Kidney epithelial cell (primary cell): ENCODE measurements at regions not wholly inside any gene's neighbourhood (a gene's known extent, or its start where the extent isn't known, plus 50 kb on each side); places are given as distances from the start of the nearest gene placed in this dataset.

ENCODE experiments used
- DNase-seq: peaks from one replicate; pipeline ENCODE4 v3.0.0-alpha.2; 2010; ENCODE audit warnings: low read depth
- H3K27me3 ChIP-seq: 2 replicates; pipeline ENCODE4 v1.6.0; 2011; ENCODE audit warnings: low read length; ENCODE audit not compliant: control insufficient read depth, insufficient read depth
- H3K36me3 ChIP-seq: 2 replicates; pipeline ENCODE4 v1.5.1; 2011; ENCODE audit warnings: low read length; ENCODE audit not compliant: control insufficient read depth, insufficient read depth
- H3K4me3 ChIP-seq: 2 replicates; pipeline ENCODE4 v1.5.1; 2011; ENCODE audit warnings: low read depth, mild to moderate bottlenecking, control low read depth, low read length
- TF ChIP-seq, protein P1 (sequence below): IDR thresholded peaks from 2 replicates; pipeline ENCODE4 v1.5.1; 2011; ENCODE audit warnings: mild to moderate bottlenecking, moderate library complexity, low read length, control low read depth, inconsistent platforms; ENCODE audit not compliant: insufficient read depth, poor library complexity, severe bottlenecking

DNA sequence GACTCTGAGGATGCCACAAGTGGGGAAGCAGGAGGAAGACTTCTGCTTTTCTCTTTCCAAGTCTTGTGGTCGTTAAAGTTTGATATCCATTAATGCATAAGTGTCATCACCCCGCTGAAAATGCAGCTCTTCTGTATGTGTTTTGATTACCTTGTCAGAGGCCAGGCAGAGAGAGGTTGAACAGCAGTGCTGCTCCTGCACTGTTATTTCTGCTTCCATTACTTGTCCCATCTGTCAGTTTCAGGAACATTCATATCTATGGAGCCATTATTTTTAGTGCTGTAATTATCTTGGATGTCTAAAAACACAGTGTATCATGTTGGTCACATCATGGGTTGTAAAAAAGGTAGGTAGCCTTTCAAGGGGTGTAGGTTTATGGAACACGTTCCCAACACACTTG, 62.0 kb upstream of the ESX1 start:
- Histone ChIP-seq H3K36me3 (no peaks in the 10 kb centered on the region), H3K27me3 (no peaks in the 10 kb centered on the region), H3K4me3 (no peak overlapping the region)
- no peak for DNase-seq
- TF ChIP-seq, protein P1, sequence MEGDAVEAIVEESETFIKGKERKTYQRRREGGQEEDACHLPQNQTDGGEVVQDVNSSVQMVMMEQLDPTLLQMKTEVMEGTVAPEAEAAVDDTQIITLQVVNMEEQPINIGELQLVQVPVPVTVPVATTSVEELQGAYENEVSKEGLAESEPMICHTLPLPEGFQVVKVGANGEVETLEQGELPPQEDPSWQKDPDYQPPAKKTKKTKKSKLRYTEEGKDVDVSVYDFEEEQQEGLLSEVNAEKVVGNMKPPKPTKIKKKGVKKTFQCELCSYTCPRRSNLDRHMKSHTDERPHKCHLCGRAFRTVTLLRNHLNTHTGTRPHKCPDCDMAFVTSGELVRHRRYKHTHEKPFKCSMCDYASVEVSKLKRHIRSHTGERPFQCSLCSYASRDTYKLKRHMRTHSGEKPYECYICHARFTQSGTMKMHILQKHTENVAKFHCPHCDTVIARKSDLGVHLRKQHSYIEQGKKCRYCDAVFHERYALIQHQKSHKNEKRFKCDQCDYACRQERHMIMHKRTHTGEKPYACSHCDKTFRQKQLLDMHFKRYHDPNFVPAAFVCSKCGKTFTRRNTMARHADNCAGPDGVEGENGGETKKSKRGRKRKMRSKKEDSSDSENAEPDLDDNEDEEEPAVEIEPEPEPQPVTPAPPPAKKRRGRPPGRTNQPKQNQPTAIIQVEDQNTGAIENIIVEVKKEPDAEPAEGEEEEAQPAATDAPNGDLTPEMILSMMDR: no peak

DNA sequence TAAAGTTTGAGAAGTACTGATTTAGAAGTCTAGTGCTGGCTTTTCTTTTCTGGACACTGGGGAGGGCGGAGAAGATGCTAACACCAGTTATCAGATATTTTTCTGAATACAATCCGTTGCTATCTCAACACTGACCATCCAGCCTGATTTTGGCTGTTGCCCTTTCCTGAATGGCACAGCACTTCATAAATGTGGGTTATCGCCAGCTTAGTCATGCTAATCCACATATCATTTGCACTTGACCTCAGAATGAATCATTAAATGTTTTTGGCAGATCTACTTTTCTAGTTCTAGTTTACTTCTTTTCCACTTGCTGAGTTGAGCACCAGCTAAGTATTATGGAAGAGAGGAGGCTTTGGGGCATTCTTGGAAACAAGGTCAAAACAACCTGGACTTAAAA, 60.8 kb upstream of the ESX1 start:
- no peak overlapping the region for H3K4me3 ChIP-seq
- DNase-seq: no peak
- H3K27me3 ChIP-seq: no peaks in the 10 kb centered on the region
- TF ChIP-seq, protein P1: no peak
- H3K36me3 ChIP-seq: no peaks in the 10 kb centered on the region

DNA sequence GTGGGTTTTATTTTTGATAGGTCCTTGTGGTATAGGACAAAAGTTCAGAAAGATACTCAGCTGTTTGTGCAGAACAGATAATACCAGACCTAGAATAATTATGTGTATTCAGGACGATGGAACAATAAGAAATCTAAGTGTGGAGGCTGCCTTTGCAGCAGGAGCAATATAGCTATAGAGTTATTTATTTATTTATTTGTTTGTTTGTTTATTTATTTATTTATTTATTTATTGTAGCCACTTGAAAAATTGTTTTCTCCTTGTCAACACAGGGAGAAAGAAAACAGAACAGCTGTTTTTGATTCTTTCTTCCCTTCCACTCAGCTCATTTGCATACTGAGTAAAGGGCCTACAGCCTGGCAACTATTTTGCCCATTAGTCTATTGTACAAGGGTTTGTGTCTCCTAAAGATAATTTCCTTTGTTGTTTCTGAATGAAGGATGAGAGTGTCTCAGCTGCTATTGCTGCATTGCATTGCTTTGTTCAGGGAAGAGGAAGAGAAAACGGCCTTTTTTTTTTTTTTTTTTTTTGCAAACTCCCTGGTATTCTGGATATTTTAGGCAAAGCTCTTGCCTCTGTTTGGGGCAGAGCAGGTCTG, 56.0 kb upstream of the ESX1 start:
- TF ChIP-seq, protein P1: no peak
- Histone ChIP-seq H3K27me3 (no peaks in the 10 kb centered on the region), H3K36me3 (no peaks in the 10 kb centered on the region), H3K4me3 (no peak overlapping the region)
- DNase-seq: no peak

DNA sequence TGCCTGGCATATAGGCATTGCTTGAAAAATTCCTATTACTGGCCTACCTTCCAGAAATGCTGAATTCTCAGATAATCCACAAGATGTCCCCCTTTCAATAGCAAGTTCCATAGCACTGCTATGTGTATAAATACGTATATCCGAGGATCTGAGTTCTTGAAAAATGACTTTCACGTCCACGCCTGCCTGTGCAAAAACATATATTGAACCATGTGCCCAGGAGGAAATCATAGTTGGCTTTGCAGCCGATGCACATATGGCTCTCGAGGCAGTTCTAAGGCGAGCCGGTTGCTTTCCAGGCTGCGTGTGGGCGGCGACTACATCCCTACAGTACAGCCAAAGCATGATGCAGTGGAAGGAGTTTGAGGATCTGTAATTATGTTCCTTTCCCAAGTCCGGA, 55.4 kb upstream of the ESX1 start:
- peak overlapping the region; percentile 26 for H3K4me3 ChIP-seq
- H3K27me3 ChIP-seq: no peaks in the 10 kb centered on the region
- H3K36me3 ChIP-seq: no peaks in the 10 kb centered on the region
- TF ChIP-seq, protein P1: peak; percentile 36
- no peak for DNase-seq

DNA sequence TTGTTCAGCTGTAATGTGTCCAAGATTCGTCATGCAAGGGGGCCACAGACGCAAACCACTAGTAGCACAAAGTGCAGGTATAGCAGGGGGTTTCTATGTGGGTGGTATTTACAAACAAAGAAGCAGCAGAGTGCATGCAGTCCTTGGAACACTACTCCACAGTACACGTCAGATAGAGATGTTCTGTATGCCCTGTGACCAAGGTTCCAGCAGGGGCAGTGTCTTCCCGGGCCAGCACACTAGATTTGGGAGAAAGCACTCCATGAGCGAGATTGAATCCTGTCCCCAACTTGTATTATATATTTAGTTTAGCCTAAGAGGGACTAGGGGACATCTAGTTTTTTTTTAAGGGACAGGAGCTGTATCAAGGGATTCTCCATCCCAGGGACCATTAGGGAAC, 54.4 kb upstream of the ESX1 start:
- no peaks in the 10 kb centered on the region for H3K36me3 ChIP-seq
- TF ChIP-seq, protein P1: no peak
- no peak overlapping the region for H3K4me3 ChIP-seq
- no peaks in the 10 kb centered on the region for H3K27me3 ChIP-seq
- DNase-seq: no peak

DNA sequence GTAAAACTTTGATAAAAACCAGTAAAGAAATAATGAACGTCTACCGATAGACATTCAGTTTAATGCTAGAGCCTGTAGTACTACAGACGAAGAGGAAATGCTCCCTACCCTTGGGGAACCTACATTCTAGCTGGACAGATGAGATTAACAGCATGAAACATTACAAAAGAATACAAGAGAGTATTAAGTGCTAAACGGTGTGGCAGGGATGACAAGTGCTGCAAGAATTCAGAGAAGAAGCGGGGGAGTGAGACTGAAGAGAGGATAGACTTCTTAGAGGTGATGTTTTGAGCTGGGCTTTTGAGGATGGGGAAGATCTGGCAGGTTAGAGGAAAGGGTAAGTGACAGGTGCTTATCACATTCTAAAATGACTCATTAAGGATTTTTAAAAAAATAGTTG, 52.6 kb upstream of the ESX1 start:
- Histone ChIP-seq H3K4me3 (no peak overlapping the region), H3K36me3 (no peaks in the 10 kb centered on the region), H3K27me3 (no peaks in the 10 kb centered on the region)
- TF ChIP-seq, protein P1: no peak
- no peak for DNase-seq
